ENCODE measurements at regions not wholly inside any gene's neighbourhood (a gene's known extent, or its start where the extent isn't known, plus 50 kb on each side); places are given as distances from the start of the nearest gene placed in this dataset.

DNA sequence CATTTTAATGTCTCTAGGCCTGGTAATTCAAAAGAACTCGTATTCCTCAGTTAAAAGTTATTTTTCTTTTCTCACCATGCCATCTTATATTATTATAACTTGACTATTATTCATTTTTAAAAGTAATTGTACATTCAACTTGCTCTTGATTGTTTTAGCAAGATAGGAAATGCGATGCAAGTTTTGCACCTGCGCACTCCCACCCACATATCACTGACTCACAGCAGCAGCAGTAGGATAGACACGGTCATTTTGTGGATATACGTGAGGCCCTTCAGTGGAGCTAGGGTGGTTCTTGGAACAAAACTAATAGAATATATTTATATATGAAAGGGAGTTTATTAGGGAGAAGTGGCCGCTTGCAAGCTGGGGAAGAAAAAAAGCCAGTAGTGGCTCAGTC, 95.5 kb upstream of the UBE3A start:
- TF ChIP-seq CTCF (IDR thresholded peaks at IDR 0.05): no peak
- intact Hi-C loops (cut with DNase I, micrococcal nuclease): no loop called here
- Histone ChIP-seq H3K4me1 (ENCODE audit: low read depth) (no peaks in the 10 kb centered on the region), H3K4me3 (no peak overlapping the region), H3K36me3 (ENCODE audit: low read depth) (no peaks in the 10 kb centered on the region), H3K9me3 (peaks cover 22% of the 10 kb centered on the region)
- DNase-seq (no peak), ATAC-seq (no peak)

DNA sequence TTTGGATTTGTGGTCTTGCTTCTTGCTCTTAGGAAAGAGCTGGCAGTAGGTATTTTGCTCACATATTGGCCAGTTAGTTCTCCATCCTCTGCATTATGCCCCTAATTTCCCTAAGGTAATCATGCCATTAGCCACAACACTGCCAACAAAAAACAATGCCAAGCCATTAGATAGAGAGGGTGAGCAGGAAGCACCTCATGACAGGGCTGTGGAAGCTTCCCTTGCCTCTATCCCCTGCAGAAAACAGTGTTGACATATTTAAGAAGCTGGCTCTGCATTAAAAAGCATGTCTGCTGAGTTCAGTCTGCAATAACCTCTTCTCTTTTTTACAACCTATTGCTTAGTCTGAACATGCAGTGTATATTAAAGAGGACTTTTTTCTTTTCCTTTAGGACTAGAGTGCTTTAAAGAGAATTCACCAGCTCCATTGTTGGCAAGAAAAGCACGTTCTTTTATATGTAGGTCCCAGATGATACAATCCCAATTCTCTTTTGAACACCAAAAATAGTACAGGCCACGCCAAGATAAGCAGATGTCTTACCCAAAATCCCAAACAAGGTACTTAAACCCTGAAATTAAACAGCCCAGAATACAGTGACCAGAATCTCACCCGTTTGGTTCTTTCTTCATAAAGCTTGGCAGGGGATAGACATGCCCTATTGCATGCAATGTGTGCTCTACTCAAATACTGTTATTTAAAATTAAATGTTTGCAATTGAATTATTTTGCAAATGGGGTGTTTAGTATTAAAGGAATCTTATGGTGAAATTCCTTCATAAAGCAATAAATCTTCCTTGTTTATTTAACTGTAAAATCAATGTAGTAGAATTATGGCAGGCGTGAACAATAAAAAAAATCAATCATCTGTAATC, 93.7 kb upstream of the UBE3A start:
- no peak for TF ChIP-seq CTCF (IDR thresholded peaks at IDR 0.05)
- Histone ChIP-seq H3K4me3 (no peak overlapping the region), H3K36me3 (ENCODE audit: low read depth) (no peaks in the 10 kb centered on the region), H3K9me3 (peaks cover 18% of the 10 kb centered on the region), H3K4me1 (ENCODE audit: low read depth) (no peaks in the 10 kb centered on the region)
- DNase-seq: no peak
- intact Hi-C loops (cut with DNase I, micrococcal nuclease): no loop called here
- ATAC-seq: no peak

- no peak for TF ChIP-seq CTCF (IDR thresholded peaks at IDR 0.05)
- intact Hi-C loops (cut with DNase I, micrococcal nuclease): no loop called here
- DNase-seq: no peak
- Histone ChIP-seq H3K4me1 (ENCODE audit: low read depth) (no peaks in the 10 kb centered on the region), H3K9me3 (peaks cover 18% of the 10 kb centered on the region), H3K4me3 (no peak overlapping the region), H3K36me3 (ENCODE audit: low read depth) (no peaks in the 10 kb centered on the region)
- no peak for ATAC-seq
Observed at GRCh38 chr15:25529774-25530173, 91.0 kb upstream of the UBE3A start.

- H3K4me3 ChIP-seq: no peak overlapping the region
- no peak for ATAC-seq
- intact Hi-C loops (cut with DNase I, micrococcal nuclease): no loop called here
- no peak for TF ChIP-seq CTCF (IDR thresholded peaks at IDR 0.05)
- no peaks in the 10 kb centered on the region for H3K36me3 ChIP-seq (ENCODE audit: low read depth)
- peaks cover 26% of the 10 kb centered on the region for H3K9me3 ChIP-seq
- DNase-seq: no peak
- H3K4me1 ChIP-seq (ENCODE audit: low read depth): no peaks in the 10 kb centered on the region
Observed at GRCh38 chr15:25527118-25527517, 88.3 kb upstream of the UBE3A start.

DNA sequence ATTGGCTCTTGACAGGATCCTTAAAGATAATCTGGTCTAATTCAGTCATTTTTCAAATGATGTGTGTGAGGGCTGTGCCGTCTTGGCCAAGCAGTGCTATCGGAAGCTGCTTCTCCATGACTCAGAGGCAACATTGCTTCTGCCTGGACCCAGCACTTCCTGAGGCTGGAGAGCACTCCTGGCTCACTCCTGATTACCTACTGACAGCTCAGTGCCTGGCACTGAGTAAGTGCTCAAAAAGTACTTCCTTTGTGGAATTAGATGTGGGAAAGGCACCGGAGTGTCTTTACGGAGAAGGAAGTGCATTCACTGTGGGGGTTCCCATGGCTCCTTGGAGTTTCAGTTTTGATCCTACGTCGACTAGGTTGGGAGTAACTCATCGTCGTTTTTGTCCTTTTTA, 86.9 kb upstream of the UBE3A start:
- intact Hi-C loops (cut with DNase I, micrococcal nuclease): no loop called here
- H3K9me3 ChIP-seq: peaks cover 26% of the 10 kb centered on the region

More for the DNA sequence above, 86.9 kb upstream of the UBE3A start:
- Histone ChIP-seq H3K4me1 (ENCODE audit: low read depth) (no peaks in the 10 kb centered on the region), H3K4me3 (no peak overlapping the region), H3K36me3 (ENCODE audit: low read depth) (no peaks in the 10 kb centered on the region)
- ATAC-seq (no peak), DNase-seq (no peak)
- no peak for TF ChIP-seq CTCF (IDR thresholded peaks at IDR 0.05)

Measured in mucosa of descending colon (tissue), 3 donors.